Panc1 (cell line): ENCODE measurements at regions not wholly inside any gene's neighbourhood (a gene's known extent, or its start where the extent isn't known, plus 50 kb on each side); places are given as distances from the start of the nearest gene placed in this dataset.

Experiments
- ATAC-seq: fragments of 200-7000 bp; cut with Tn5 transposase; 2 replicates; pipeline ENCODE4 v1.9.1; 2020; ENCODE audit warnings: mild to moderate bottlenecking, moderate library complexity
- BruUV-seq: library from RNA; stranded (reverse); fragments of 400-500 nt; replicated peaks from 2 replicates; lab custom pipeline; 2021; lab: Mats Ljungman, UMichigan
- CTCF ChIA-PET: fragments of 300-600 bp; sonication (Branson Sonifier 250); formaldehyde crosslinking; loops from one replicate; lab custom pipeline; 2022; ENCODE audit warnings: antibody characterized with exemption; lab: Charles Lee
- POLR2A ChIA-PET: fragments of 300-600 bp; sonication (Branson Sonifier 250); formaldehyde crosslinking; loops from one replicate; lab custom pipeline; 2022; ENCODE audit warnings: antibody characterized with exemption; lab: Charles Lee
- DNase-seq: peaks from one replicate; pipeline ENCODE4 v3.0.0-alpha.2; 2010; ENCODE audit warnings: low read depth, low spot score
- H3K27ac ChIP-seq: 2 replicates; pipeline ENCODE4 v1.5.1; 2011; ENCODE audit warnings: mild to moderate bottlenecking, low read length, inconsistent platforms
- H3K27me3 ChIP-seq: fragments of 200-500 bp; sonication (Bioruptor generic); 2 replicates; pipeline ENCODE4 v1.6.0; 2014; ENCODE audit warnings: low read length, inconsistent platforms; ENCODE audit not compliant: control insufficient read depth, insufficient read depth
- H3K36me3 ChIP-seq: fragments of 200-500 bp; sonication (Bioruptor generic); 2 replicates; pipeline ENCODE4 v1.5.1; 2014; ENCODE audit warnings: inconsistent platforms, mild to moderate bottlenecking, low read length, moderate library complexity; ENCODE audit not compliant: control insufficient read depth, insufficient read depth
- H3K4me1 ChIP-seq: 2 replicates; pipeline ENCODE4 v1.5.1; 2011; ENCODE audit warnings: inconsistent platforms, mild to moderate bottlenecking, low read length, moderate library complexity; ENCODE audit not compliant: control insufficient read depth, insufficient read depth
- H3K4me3 ChIP-seq, 2 experiments: 2 replicates each; pipeline ENCODE4 v1.5.1; 2011 to 2012; ENCODE audit warnings: low read depth in 2 of 2, low read length in 2 of 2, mild to moderate bottlenecking in 2 of 2, inconsistent platforms in 1 of 2, moderate library complexity in 1 of 2
- H3K9me3 ChIP-seq: fragments of 200-500 bp; sonication (Bioruptor generic); 2 replicates; pipeline ENCODE4 v1.5.1; 2014; ENCODE audit warnings: low read depth, mild to moderate bottlenecking, inconsistent platforms, low read length, moderate library complexity; ENCODE audit not compliant: control insufficient read depth, insufficient read depth
- POLR2AphosphoS5 ChIP-seq: IDR thresholded peaks from 2 replicates; pipeline ENCODE4 v1.6.1; 2012; ENCODE audit warnings: mild to moderate bottlenecking, low read depth, low read length, moderate library complexity
- SIN3A ChIP-seq: IDR thresholded peaks from 2 replicates; pipeline ENCODE4 v1.6.1; 2012; ENCODE audit warnings: low read depth, mild to moderate bottlenecking, low read length, moderate library complexity, borderline replicate concordance; ENCODE audit not compliant: insufficient read depth
- TCF7L2 ChIP-seq: IDR thresholded peaks from 2 replicates; pipeline ENCODE4 v1.6.1; 2011; ENCODE audit warnings: mild to moderate bottlenecking, low read depth, low read length, inconsistent platforms
- in situ Hi-C: cut with HindIII; loops from 2 replicates; pipeline ENCODE4 v1.10.0; 2016; ENCODE audit warnings: low sequenced_read_pairs, low pct_unique_long_range_greater_than_20kb
- intact Hi-C: fragments of 100-400 bp; cut with micrococcal nuclease; formaldehyde crosslinking; loops from one replicate; pipeline ENCODE4 v1.10.0; 2022; ENCODE audit not compliant: unreplicated experiment
- TF ChIP-seq, protein P1 (sequence below): fragments of 450-650 bp; IDR thresholded peaks from 2 replicates; pipeline ENCODE4 v1.5.1; 2017; ENCODE audit warnings: mild to moderate bottlenecking
- TF ChIP-seq, protein P2 (sequence below), 2 experiments: IDR thresholded peaks; 2 replicates each; pipeline ENCODE4 v1.6.1; 2011 to 2012; ENCODE audit warnings: low read depth in 2 of 2, control low read depth in 1 of 2, low read length in 1 of 2, mild to moderate bottlenecking in 1 of 2, moderate library complexity in 1 of 2; ENCODE audit not compliant: insufficient read depth in 1 of 2

DNA sequence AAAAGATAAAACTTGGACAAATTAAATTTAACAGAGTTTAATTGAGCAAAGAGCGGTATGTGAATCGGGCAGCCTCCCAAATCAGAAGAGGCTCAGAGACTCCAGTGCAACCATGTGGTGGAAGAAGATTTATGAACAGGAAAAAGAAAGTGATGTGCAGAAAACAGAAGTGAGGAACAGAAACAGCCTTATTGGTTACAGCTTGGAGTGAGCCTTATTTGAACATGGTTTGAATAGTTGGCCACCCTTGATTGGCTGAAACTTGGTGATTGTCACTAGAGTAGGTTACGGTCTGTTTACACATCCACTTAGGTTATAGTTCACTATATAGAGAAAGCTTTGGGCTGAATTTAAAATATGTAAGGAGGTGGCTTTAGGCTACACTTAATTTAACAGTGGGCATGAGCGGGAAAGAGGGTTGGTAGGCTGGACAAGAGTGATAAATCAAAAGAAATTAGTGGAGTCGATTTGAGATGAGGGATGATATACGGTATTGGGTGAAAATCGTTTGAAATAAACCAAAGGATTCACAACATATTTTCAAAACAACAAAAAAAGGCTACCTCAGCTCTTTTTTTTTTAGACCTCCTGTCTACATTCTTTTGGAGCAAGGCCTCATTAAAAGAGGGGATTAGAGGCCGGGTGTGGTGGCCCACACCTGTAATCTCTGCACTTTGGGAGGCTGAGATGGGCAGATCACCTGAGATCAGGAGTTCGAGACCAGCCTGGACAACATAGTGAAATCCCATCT, 84.3 kb upstream of the PREP start:
- no peaks in the 10 kb centered on the region for H3K36me3 ChIP-seq
- peaks cover 36% of the 10 kb centered on the region for H3K4me1 ChIP-seq
- in situ Hi-C loops: no loop called here
- no peaks in the 10 kb centered on the region for H3K27me3 ChIP-seq
- no peak overlapping the region for H3K4me3 ChIP-seq
- H3K9me3 ChIP-seq: no peaks in the 10 kb centered on the region
- peak overlapping the region; percentile 84; the same call in 1 of the 2 replicates for H3K27ac ChIP-seq
- no TSS peak for BruUV-seq
- ChIA-PET POLR2A (no interaction called here), CTCF (no interaction called here)
- DNase-seq (no peak), ATAC-seq (no peak)
- no peak for TF ChIP-seq TCF7L2
- TF ChIP-seq, protein P1, sequence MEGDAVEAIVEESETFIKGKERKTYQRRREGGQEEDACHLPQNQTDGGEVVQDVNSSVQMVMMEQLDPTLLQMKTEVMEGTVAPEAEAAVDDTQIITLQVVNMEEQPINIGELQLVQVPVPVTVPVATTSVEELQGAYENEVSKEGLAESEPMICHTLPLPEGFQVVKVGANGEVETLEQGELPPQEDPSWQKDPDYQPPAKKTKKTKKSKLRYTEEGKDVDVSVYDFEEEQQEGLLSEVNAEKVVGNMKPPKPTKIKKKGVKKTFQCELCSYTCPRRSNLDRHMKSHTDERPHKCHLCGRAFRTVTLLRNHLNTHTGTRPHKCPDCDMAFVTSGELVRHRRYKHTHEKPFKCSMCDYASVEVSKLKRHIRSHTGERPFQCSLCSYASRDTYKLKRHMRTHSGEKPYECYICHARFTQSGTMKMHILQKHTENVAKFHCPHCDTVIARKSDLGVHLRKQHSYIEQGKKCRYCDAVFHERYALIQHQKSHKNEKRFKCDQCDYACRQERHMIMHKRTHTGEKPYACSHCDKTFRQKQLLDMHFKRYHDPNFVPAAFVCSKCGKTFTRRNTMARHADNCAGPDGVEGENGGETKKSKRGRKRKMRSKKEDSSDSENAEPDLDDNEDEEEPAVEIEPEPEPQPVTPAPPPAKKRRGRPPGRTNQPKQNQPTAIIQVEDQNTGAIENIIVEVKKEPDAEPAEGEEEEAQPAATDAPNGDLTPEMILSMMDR: no peak
- TF ChIP-seq, protein P2, sequence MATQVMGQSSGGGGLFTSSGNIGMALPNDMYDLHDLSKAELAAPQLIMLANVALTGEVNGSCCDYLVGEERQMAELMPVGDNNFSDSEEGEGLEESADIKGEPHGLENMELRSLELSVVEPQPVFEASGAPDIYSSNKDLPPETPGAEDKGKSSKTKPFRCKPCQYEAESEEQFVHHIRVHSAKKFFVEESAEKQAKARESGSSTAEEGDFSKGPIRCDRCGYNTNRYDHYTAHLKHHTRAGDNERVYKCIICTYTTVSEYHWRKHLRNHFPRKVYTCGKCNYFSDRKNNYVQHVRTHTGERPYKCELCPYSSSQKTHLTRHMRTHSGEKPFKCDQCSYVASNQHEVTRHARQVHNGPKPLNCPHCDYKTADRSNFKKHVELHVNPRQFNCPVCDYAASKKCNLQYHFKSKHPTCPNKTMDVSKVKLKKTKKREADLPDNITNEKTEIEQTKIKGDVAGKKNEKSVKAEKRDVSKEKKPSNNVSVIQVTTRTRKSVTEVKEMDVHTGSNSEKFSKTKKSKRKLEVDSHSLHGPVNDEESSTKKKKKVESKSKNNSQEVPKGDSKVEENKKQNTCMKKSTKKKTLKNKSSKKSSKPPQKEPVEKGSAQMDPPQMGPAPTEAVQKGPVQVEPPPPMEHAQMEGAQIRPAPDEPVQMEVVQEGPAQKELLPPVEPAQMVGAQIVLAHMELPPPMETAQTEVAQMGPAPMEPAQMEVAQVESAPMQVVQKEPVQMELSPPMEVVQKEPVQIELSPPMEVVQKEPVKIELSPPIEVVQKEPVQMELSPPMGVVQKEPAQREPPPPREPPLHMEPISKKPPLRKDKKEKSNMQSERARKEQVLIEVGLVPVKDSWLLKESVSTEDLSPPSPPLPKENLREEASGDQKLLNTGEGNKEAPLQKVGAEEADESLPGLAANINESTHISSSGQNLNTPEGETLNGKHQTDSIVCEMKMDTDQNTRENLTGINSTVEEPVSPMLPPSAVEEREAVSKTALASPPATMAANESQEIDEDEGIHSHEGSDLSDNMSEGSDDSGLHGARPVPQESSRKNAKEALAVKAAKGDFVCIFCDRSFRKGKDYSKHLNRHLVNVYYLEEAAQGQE (IDR thresholded peaks at IDR 0.05; ENCODE audit: insufficient read depth in 1 of 2, low read depth in 2 of 2, low read length in 1 of 2): no peak
- no peak for TF ChIP-seq SIN3A
- no peak for TF ChIP-seq POLR2AphosphoS5
- intact Hi-C loops: loop anchor here (5.0 to 10.0 kb wide), 2 partner anchors 598 to 735 kb away; partner anchors contain the start of gene PRDM1

DNA sequence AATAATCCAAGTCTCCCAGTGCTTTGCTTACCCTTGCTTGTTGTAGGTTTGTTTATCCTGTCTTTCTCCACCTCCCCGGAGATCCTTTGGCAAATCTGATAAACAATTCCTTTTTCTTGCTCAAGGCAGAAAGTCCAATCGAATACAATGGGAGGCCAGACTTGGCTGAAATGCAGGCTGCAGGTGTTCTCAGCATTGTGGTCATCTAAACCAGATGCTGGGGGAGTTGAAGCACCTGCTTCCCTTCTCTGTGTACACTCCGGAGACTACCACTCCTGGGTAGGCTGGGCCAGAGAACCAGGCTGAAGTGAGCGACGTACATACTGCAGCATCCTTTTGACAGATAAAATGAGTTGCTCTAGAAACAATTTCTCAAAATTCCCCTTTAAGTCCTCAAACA, 82.6 kb upstream of the PREP start:
- no peaks in the 10 kb centered on the region for H3K36me3 ChIP-seq
- no TSS peak for BruUV-seq
- no peak for DNase-seq
- H3K27ac ChIP-seq: peak overlapping the region; percentile 84
- TF ChIP-seq, protein P2 (IDR thresholded peaks at IDR 0.05; ENCODE audit: insufficient read depth in 1 of 2, low read depth in 2 of 2, low read length in 1 of 2): no peak
- TF ChIP-seq SIN3A: no peak
- no peak for TF ChIP-seq POLR2AphosphoS5
- TF ChIP-seq TCF7L2: no peak
- TF ChIP-seq, protein P1: no peak
- no peak for ATAC-seq
- ChIA-PET CTCF (interaction anchor here (1.0 kb wide), 1 partner anchor 738 kb away, joined by 3 read pairs; no protein-coding TSS in a partner anchor), POLR2A (no interaction called here)
- no peaks in the 10 kb centered on the region for H3K9me3 ChIP-seq
- no peak overlapping the region for H3K4me3 ChIP-seq
- peaks cover 36% of the 10 kb centered on the region for H3K4me1 ChIP-seq
- no peaks in the 10 kb centered on the region for H3K27me3 ChIP-seq
- in situ Hi-C loops: no loop called here
- intact Hi-C loops: loop anchor here (2.0 to 10.0 kb wide), 3 partner anchors 599 to 815 kb away; partner anchors contain the start of gene PRDM1
